Thyroid gland (tissue), 4 donors: ENCODE measurements at regions not wholly inside any gene's neighbourhood (a gene's known extent, or its start where the extent isn't known, plus 50 kb on each side); places are given as distances from the start of the nearest gene placed in this dataset.

Source experiments
- DNase-seq, 2 donors: peaks; one replicate each; pipeline ENCODE4 v3.0.0-alpha.2; 2019
- H3K27ac ChIP-seq, 3 donors: fragments of 200-600 bp; sonication (generic); 1 replicate in 2 of 3; 2 replicates in 1 of 3; pipeline ENCODE4 v1.5.1; 2016 to 2019; ENCODE audit warnings: mild to moderate bottlenecking in 1 of 3, moderate library complexity in 1 of 3
- H3K27me3 ChIP-seq: fragments of 200-600 bp; sonication (generic); one replicate; pipeline ENCODE4 v1.5.1; 2019
- H3K36me3 ChIP-seq, 2 donors: fragments of 200-600 bp; sonication (generic); one replicate each; pipeline ENCODE4 v1.5.1; 2016 to 2019
- H3K4me1 ChIP-seq, 2 donors: fragments of 200-600 bp; sonication (generic); one replicate each; pipeline ENCODE4 v1.5.1; 2017 to 2019
- H3K4me3 ChIP-seq, 3 donors: fragments of 200-600 bp; sonication (generic); replicated peaks in 1 of 3; 1 replicate in 2 of 3; 2 replicates in 1 of 3; pipeline ENCODE4 v1.5.1; 2016; ENCODE audit warnings: mild to moderate bottlenecking in 1 of 3
- H3K9me3 ChIP-seq: fragments of 200-600 bp; sonication (generic); one replicate; pipeline ENCODE4 v1.5.1; 2017
- CTCF ChIP-seq, 6 experiments: fragments of 200-600 bp in 3 of 6; fragments of 450-650 bp in 3 of 6; sonication (generic) in 3 of 6; IDR thresholded peaks; one replicate each; pipeline ENCODE4 v1.5.1; 2016 to 2019; ENCODE audit warnings: antibody characterized with exemption in 6 of 6, mild to moderate bottlenecking in 2 of 6, inconsistent platforms in 1 of 6, moderate library complexity in 1 of 6
- POLR2A ChIP-seq, 2 donors: fragments of 450-650 bp; IDR thresholded peaks; one replicate each; pipeline ENCODE4 v1.6.1; 2017; ENCODE audit warnings: antibody characterized with exemption in 2 of 2, mild to moderate bottlenecking in 2 of 2, moderate library complexity in 1 of 2
- WGBS, 2 donors: methylation state at CpG; one replicate each; pipeline ENCODE4 v1.1.5; 2017; 5-methylcytosine and 5-hydroxymethylcytosine counted together
- intact Hi-C: fragments of 100-400 bp; cut with DNase I; formaldehyde crosslinking; loops from one replicate; pipeline ENCODE4 v1.15.1; 2023

- intact Hi-C loops: no loop called here
- H3K27me3 ChIP-seq: no peaks in the 10 kb centered on the region
- no peaks in the 10 kb centered on the region for H3K4me1 ChIP-seq
- no peaks in the 10 kb centered on the region for H3K9me3 ChIP-seq
- H3K4me3 ChIP-seq: no peak overlapping the region
- no peak overlapping the region for H3K27ac ChIP-seq
- WGBS, 2 donors: 0 to 29% methylated on average over 1 of the region's 1 CpG
- TF ChIP-seq CTCF (IDR thresholded peaks at IDR 0.05) (no peak), POLR2A (IDR thresholded peaks at IDR 0.05) (no peak)
- no peak for DNase-seq
- H3K36me3 ChIP-seq: no peaks in the 10 kb centered on the region
These were observed 50.2 kb upstream of the FAM174B start for GRCh38 chr15:92705764-92706163.

GRCh38 chr15:92706201-92706600 is 50.6 kb upstream of the FAM174B start:
- 85 to 89% methylated on average over 7 of the region's 7 CpGs for WGBS, 2 donors
- no peaks in the 10 kb centered on the region for H3K4me1 ChIP-seq
- intact Hi-C loops: no loop called here
- DNase-seq: no peak
- no peak overlapping the region for H3K4me3 ChIP-seq
- TF ChIP-seq CTCF (IDR thresholded peaks at IDR 0.05): no peak
- no peak for TF ChIP-seq POLR2A (IDR thresholded peaks at IDR 0.05)
- H3K9me3 ChIP-seq: no peaks in the 10 kb centered on the region
- H3K36me3 ChIP-seq: no peaks in the 10 kb centered on the region
- H3K27ac ChIP-seq: no peak overlapping the region
- no peaks in the 10 kb centered on the region for H3K27me3 ChIP-seq

- intact Hi-C loops: no loop called here
These were observed 52.4 kb upstream of the FAM174B start for GRCh38 chr15:92707880-92708551.

GRCh38 chr15:92708635-92709034 is 53.1 kb upstream of the FAM174B start:
- 75 to 76% methylated on average over 4 of the region's 4 CpGs for WGBS, 2 donors
- no peak for TF ChIP-seq CTCF (IDR thresholded peaks at IDR 0.05)
- no peak for TF ChIP-seq POLR2A (IDR thresholded peaks at IDR 0.05)

More at GRCh38 chr15:92707880-92708551, 52.4 kb upstream of the FAM174B start:
- no peak overlapping the region for H3K4me3 ChIP-seq
- H3K9me3 ChIP-seq: no peaks in the 10 kb centered on the region
- TF ChIP-seq POLR2A (IDR thresholded peaks at IDR 0.05) (no peak), CTCF (IDR thresholded peaks at IDR 0.05) (no peak)
- H3K27me3 ChIP-seq: no peaks in the 10 kb centered on the region
- WGBS, 2 donors: 88 to 93% methylated on average over 12 of the region's 12 CpGs
- no peak overlapping the region for H3K27ac ChIP-seq
- no peak for DNase-seq
- H3K36me3 ChIP-seq: no peaks in the 10 kb centered on the region
- H3K4me1 ChIP-seq: no peaks in the 10 kb centered on the region

GRCh38 chr15:92709110-92709790 is 53.7 kb upstream of the FAM174B start:
- 53 to 64% methylated on average over 10 of the region's 10 CpGs for WGBS, 2 donors
- intact Hi-C loops: no loop called here
- Histone ChIP-seq H3K27ac (no peak overlapping the region), H3K9me3 (no peaks in the 10 kb centered on the region), H3K4me1 (no peaks in the 10 kb centered on the region), H3K27me3 (no peaks in the 10 kb centered on the region), H3K4me3 (no peak overlapping the region), H3K36me3 (no peaks in the 10 kb centered on the region)
- no peak for DNase-seq
- TF ChIP-seq POLR2A (IDR thresholded peaks at IDR 0.05) (no peak), CTCF (IDR thresholded peaks at IDR 0.05) (no peak)

More at GRCh38 chr15:92708635-92709034, 53.1 kb upstream of the FAM174B start:
- Histone ChIP-seq H3K4me3 (no peak overlapping the region), H3K4me1 (no peaks in the 10 kb centered on the region), H3K27me3 (no peaks in the 10 kb centered on the region), H3K9me3 (no peaks in the 10 kb centered on the region), H3K36me3 (no peaks in the 10 kb centered on the region), H3K27ac (no peak overlapping the region)
- intact Hi-C loops: no loop called here
- no peak for DNase-seq
